GM23338 (cell line): ENCODE measurements at regions not wholly inside any gene's neighbourhood (a gene's known extent, or its start where the extent isn't known, plus 50 kb on each side); places are given as distances from the start of the nearest gene placed in this dataset.

Source experiments
- CREB1 ChIP-seq: fragments of 250-450 bp; sonication (Bioruptor Pico); IDR thresholded peaks from 2 replicates; pipeline ENCODE4 v1.5.0; 2020; ENCODE audit warnings: low read depth, mild to moderate bottlenecking, moderate library complexity
- EZH2 ChIP-seq: fragments of 200-600 bp; sonication (generic); IDR thresholded peaks from one replicate; pipeline ENCODE4 v1.8.0; 2017; ENCODE audit warnings: antibody characterized with exemption, mild to moderate bottlenecking, low read depth; ENCODE audit not compliant: unreplicated experiment
- EZH2phosphoT487 ChIP-seq: fragments of 200-600 bp; sonication (generic); IDR thresholded peaks from one replicate; pipeline ENCODE4 v1.8.1; 2018; ENCODE audit warnings: antibody characterized with exemption; ENCODE audit not compliant: unreplicated experiment
- POLR2AphosphoS5 ChIP-seq: IDR thresholded peaks from 2 replicates; pipeline ENCODE4 v1.6.1; 2016; ENCODE audit warnings: antibody characterized with exemption, low read depth
- STAT1 ChIP-seq: IDR thresholded peaks from one replicate; pipeline ENCODE4 v1.6.1; 2016; ENCODE audit warnings: antibody characterized with exemption; ENCODE audit not compliant: unreplicated experiment
- ZNF114 ChIP-seq: fragments of 250-450 bp; sonication (Bioruptor Pico); IDR thresholded peaks from 2 replicates; pipeline ENCODE4 v1.5.0; 2020; ENCODE audit warnings: mild to moderate bottlenecking, moderate library complexity
- ZNF331 ChIP-seq: fragments of 250-450 bp; sonication (Bioruptor Pico); IDR thresholded peaks from 2 replicates; pipeline ENCODE4 v1.5.0; 2020; ENCODE audit warnings: low read depth, mild to moderate bottlenecking, moderate library complexity
- TF ChIP-seq, protein P1 (sequence below), 2 experiments: fragments of 200-600 bp in 1 of 2; sonication (generic) in 1 of 2; conservative IDR thresholded peaks; 2 replicates each; pipeline versions ENCODE4 v1.5.1 to v1.6.1; 2016 to 2017; ENCODE audit warnings: antibody characterized with exemption in 2 of 2, low read depth in 2 of 2, mild to moderate bottlenecking in 2 of 2, moderate library complexity in 1 of 2
- TF ChIP-seq, protein P2 (sequence below): IDR thresholded peaks from one replicate; pipeline ENCODE4 v1.6.1; 2018; ENCODE audit warnings: antibody characterized with exemption; ENCODE audit not compliant: unreplicated experiment

DNA sequence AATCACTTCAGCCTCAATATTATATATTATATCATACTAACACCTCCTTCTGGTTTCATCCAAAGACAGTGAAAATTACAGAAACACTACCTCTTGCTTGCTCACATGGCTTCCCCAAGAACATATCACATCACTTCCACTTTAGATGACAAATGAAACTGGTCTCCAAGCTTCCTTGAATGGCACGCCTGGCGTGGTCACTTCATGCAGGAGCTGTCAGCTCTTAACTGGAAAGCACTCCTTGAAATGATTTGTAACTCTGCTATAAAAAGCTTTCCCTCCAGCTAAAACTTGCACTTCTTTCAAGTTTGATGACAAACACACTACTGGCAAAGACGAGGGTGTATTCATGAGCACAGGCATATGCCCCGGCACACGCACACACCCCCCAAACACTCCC is 84.1 kb upstream of the INHBA start:
- TF ChIP-seq, protein P1, sequence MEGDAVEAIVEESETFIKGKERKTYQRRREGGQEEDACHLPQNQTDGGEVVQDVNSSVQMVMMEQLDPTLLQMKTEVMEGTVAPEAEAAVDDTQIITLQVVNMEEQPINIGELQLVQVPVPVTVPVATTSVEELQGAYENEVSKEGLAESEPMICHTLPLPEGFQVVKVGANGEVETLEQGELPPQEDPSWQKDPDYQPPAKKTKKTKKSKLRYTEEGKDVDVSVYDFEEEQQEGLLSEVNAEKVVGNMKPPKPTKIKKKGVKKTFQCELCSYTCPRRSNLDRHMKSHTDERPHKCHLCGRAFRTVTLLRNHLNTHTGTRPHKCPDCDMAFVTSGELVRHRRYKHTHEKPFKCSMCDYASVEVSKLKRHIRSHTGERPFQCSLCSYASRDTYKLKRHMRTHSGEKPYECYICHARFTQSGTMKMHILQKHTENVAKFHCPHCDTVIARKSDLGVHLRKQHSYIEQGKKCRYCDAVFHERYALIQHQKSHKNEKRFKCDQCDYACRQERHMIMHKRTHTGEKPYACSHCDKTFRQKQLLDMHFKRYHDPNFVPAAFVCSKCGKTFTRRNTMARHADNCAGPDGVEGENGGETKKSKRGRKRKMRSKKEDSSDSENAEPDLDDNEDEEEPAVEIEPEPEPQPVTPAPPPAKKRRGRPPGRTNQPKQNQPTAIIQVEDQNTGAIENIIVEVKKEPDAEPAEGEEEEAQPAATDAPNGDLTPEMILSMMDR (conservative IDR thresholded peaks at IDR 0.05; ENCODE audit: low read depth in 2 of 2) = no peak
- TF ChIP-seq POLR2AphosphoS5 = no peak
- TF ChIP-seq CREB1 (CRISPR knock-in tag) = no peak
- TF ChIP-seq EZH2 = no peak
- TF ChIP-seq, protein P2, sequence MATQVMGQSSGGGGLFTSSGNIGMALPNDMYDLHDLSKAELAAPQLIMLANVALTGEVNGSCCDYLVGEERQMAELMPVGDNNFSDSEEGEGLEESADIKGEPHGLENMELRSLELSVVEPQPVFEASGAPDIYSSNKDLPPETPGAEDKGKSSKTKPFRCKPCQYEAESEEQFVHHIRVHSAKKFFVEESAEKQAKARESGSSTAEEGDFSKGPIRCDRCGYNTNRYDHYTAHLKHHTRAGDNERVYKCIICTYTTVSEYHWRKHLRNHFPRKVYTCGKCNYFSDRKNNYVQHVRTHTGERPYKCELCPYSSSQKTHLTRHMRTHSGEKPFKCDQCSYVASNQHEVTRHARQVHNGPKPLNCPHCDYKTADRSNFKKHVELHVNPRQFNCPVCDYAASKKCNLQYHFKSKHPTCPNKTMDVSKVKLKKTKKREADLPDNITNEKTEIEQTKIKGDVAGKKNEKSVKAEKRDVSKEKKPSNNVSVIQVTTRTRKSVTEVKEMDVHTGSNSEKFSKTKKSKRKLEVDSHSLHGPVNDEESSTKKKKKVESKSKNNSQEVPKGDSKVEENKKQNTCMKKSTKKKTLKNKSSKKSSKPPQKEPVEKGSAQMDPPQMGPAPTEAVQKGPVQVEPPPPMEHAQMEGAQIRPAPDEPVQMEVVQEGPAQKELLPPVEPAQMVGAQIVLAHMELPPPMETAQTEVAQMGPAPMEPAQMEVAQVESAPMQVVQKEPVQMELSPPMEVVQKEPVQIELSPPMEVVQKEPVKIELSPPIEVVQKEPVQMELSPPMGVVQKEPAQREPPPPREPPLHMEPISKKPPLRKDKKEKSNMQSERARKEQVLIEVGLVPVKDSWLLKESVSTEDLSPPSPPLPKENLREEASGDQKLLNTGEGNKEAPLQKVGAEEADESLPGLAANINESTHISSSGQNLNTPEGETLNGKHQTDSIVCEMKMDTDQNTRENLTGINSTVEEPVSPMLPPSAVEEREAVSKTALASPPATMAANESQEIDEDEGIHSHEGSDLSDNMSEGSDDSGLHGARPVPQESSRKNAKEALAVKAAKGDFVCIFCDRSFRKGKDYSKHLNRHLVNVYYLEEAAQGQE = no peak
- no peak for TF ChIP-seq STAT1
- TF ChIP-seq ZNF331 (CRISPR knock-in tag) = no peak
- TF ChIP-seq EZH2phosphoT487 = no peak
- no peak for TF ChIP-seq ZNF114 (CRISPR knock-in tag)
